A673 (cell line): ENCODE measurements at regions not wholly inside any gene's neighbourhood (a gene's known extent, or its start where the extent isn't known, plus 50 kb on each side); places are given as distances from the start of the nearest gene placed in this dataset.

Source experiments
- BruUV-seq: library from RNA; stranded (reverse); fragments of 400-500 nt; replicated peaks from 2 replicates; lab custom pipeline; 2021; lab: Mats Ljungman, UMichigan
- CTCF ChIA-PET: fragments of 300-600 bp; sonication (Branson Sonifier 250); formaldehyde crosslinking; loops from one replicate; lab custom pipeline; 2022; ENCODE audit warnings: antibody characterized with exemption; lab: Charles Lee
- POLR2A ChIA-PET: fragments of 300-600 bp; sonication (Branson Sonifier 250); formaldehyde crosslinking; loops from one replicate; lab custom pipeline; 2022; ENCODE audit warnings: antibody characterized with exemption; ENCODE audit not compliant: low non-redundant PET; lab: Charles Lee
- DNase-seq: peaks from one replicate; pipeline ENCODE4 v3.0.0-alpha.2; 2015; ENCODE audit warnings: low spot score
- H3K27ac ChIP-seq: fragments of 200-600 bp; sonication (generic); 2 replicates; pipeline ENCODE4 v1.5.1; 2016; ENCODE audit warnings: mixed run types, low read depth, mild to moderate bottlenecking, mixed read lengths, antibody characterized with exemption, low read length; ENCODE audit not compliant: poor library complexity, severe bottlenecking
- H3K27me3 ChIP-seq: fragments of 200-600 bp; sonication (generic); replicated peaks from 2 replicates; pipeline ENCODE4 v1.6.1; 2017; ENCODE audit warnings: mixed run types, low read depth, mild to moderate bottlenecking, mixed read lengths, antibody characterized with exemption, low read length; ENCODE audit not compliant: insufficient read depth, poor library complexity
- H3K36me3 ChIP-seq: fragments of 200-600 bp; sonication (generic); 2 replicates; pipeline ENCODE4 v1.6.1; 2016; ENCODE audit warnings: mixed run types, mild to moderate bottlenecking, mixed read lengths, antibody characterized with exemption, low read length; ENCODE audit not compliant: insufficient read depth, poor library complexity, severe bottlenecking
- H3K4me1 ChIP-seq: fragments of 200-600 bp; sonication (generic); 2 replicates; pipeline ENCODE4 v1.6.1; 2017; ENCODE audit warnings: mixed run types, mild to moderate bottlenecking, mixed read lengths, antibody characterized with exemption, low read length; ENCODE audit not compliant: insufficient read depth, poor library complexity, severe bottlenecking
- H3K4me3 ChIP-seq: fragments of 200-600 bp; sonication (generic); 2 replicates; pipeline ENCODE4 v1.5.1; 2016; ENCODE audit warnings: low read depth, mixed run types, mild to moderate bottlenecking, mixed read lengths, low read length; ENCODE audit not compliant: poor library complexity, severe bottlenecking
- H3K9me3 ChIP-seq: fragments of 200-600 bp; sonication (generic); 2 replicates; pipeline ENCODE4 v1.6.1; 2016; ENCODE audit warnings: mixed run types, low read depth, mild to moderate bottlenecking, mixed read lengths, antibody characterized with exemption, low read length; ENCODE audit not compliant: poor library complexity, severe bottlenecking
- EZH2 ChIP-seq: fragments of 200-600 bp; sonication (generic); IDR thresholded peaks from 2 replicates; pipeline ENCODE4 v1.6.1; 2017; ENCODE audit warnings: borderline replicate concordance, low read depth, mild to moderate bottlenecking, mixed read lengths, antibody characterized with exemption, low read length; ENCODE audit not compliant: poor library complexity, severe bottlenecking
- intact Hi-C: fragments of 100-400 bp; cut with micrococcal nuclease; formaldehyde crosslinking; loops from one replicate; pipeline ENCODE4 v1.10.0; 2022; ENCODE audit not compliant: unreplicated experiment
- TF ChIP-seq, protein P1 (sequence below): fragments of 300-800, 200-600 bp; sonication (generic); conservative IDR thresholded peaks from 2 replicates; pipeline ENCODE4 v1.5.1; 2017; ENCODE audit warnings: low read depth, mild to moderate bottlenecking, antibody characterized with exemption, low read length, moderate library complexity, mixed read lengths

DNA sequence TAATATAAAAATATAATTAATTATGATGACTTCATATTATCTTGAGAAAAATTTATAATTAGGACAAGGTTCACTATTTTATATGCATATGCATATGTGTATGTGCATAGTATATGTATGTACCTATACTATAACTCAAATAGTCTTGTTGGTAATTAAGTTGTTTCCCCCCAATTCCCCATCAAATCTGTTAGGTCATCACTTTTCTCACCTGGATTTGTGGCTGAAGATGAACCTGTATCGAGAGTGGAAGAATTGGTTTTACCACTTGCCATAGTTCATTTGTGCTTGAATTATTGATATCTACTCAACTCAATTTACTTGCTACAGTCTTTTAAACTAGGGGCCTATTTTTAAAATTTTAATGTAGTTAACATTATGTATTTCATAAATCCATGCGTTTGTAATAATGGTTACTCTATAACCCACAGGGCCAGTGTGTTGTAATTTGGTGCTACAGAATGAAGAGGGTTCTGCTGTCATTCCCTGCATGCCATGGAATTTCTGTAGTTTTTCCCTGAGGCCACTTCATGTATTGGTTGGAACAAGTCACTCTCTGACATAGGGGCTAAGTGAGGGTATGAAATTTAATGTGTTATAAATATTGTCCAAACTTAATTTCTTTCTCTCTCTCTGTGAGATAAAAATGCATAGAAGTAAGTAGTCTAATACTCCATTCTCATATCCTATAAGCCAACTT, 74.9 kb downstream of the TAF11L14 start:
- Histone ChIP-seq H3K9me3 (no peaks in the 10 kb centered on the region), H3K36me3 (no peaks in the 10 kb centered on the region), H3K27me3 (no peaks in the 10 kb centered on the region), H3K27ac (no peak overlapping the region), H3K4me3 (no peak overlapping the region), H3K4me1 (no peaks in the 10 kb centered on the region)
- CTCF ChIA-PET, result no interaction called here
- intact Hi-C loops, result loop anchor here (10.0 kb wide), 1 partner anchor 576 kb away; no protein-coding TSS in a partner anchor
- no TSS peak for BruUV-seq
- no peak for TF ChIP-seq EZH2
- TF ChIP-seq, protein P1, sequence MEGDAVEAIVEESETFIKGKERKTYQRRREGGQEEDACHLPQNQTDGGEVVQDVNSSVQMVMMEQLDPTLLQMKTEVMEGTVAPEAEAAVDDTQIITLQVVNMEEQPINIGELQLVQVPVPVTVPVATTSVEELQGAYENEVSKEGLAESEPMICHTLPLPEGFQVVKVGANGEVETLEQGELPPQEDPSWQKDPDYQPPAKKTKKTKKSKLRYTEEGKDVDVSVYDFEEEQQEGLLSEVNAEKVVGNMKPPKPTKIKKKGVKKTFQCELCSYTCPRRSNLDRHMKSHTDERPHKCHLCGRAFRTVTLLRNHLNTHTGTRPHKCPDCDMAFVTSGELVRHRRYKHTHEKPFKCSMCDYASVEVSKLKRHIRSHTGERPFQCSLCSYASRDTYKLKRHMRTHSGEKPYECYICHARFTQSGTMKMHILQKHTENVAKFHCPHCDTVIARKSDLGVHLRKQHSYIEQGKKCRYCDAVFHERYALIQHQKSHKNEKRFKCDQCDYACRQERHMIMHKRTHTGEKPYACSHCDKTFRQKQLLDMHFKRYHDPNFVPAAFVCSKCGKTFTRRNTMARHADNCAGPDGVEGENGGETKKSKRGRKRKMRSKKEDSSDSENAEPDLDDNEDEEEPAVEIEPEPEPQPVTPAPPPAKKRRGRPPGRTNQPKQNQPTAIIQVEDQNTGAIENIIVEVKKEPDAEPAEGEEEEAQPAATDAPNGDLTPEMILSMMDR, result no peak
- POLR2A ChIA-PET, result no interaction called here
- no peak for DNase-seq

DNA sequence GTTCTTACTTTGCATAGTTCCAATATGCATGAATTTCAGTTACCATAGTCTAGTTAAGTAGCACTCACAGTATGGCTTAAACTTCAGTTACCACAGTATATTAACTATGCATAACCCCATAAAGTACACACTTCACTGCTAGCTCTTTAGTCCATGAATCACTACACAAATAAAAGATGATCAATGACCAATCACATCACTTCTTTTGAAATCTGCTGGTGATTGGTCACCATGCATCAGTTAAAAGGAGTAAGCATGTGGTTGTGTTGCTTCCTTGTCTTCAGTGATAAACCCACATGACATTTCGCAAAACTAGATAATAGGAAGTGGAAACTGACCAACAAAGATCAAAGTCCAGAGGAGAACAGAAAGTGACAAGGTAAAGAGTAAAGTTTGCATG, 79.0 kb downstream of the TAF11L14 start:
- no peak for DNase-seq
- H3K27ac ChIP-seq, result no peak overlapping the region

DNA sequence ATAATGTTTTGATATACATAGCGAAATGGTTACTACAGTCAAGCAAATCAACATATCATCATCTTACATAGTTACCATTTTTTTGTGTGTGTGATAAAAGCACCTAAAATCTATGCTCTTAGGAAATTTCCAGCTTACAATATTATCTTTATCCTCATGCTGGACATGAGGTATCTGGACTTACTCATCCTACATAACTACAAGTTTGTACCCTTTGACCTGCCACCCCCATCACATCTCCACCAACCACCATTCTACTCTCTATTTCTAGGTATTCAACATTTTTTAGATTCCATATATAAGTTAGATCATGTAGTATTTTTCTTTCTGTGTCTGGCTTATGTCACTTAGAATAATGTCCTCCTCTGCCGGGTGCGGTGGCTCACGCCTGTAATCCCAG, 79.9 kb downstream of the TAF11L14 start:
- no peaks in the 10 kb centered on the region for H3K4me1 ChIP-seq
- H3K4me3 ChIP-seq, result no peak overlapping the region
- H3K27me3 ChIP-seq, result no peaks in the 10 kb centered on the region
- CTCF ChIA-PET, result no interaction called here
- H3K9me3 ChIP-seq, result no peaks in the 10 kb centered on the region
- no TSS peak for BruUV-seq
- no peak for TF ChIP-seq EZH2
- TF ChIP-seq, protein P1, result no peak
- POLR2A ChIA-PET, result no interaction called here
- intact Hi-C loops, result no loop called here
- DNase-seq, result no peak
- no peak overlapping the region for H3K27ac ChIP-seq
- no peaks in the 10 kb centered on the region for H3K36me3 ChIP-seq

More for the DNA sequence above, 79.0 kb downstream of the TAF11L14 start:
- no peaks in the 10 kb centered on the region for H3K36me3 ChIP-seq
- H3K27me3 ChIP-seq, result no peaks in the 10 kb centered on the region
- H3K9me3 ChIP-seq, result no peaks in the 10 kb centered on the region
- ChIA-PET POLR2A (no interaction called here), CTCF (no interaction called here)
- TF ChIP-seq EZH2, result no peak
- TF ChIP-seq, protein P1, result no peak
- no peaks in the 10 kb centered on the region for H3K4me1 ChIP-seq
- BruUV-seq, result no TSS peak
- no peak overlapping the region for H3K4me3 ChIP-seq
- intact Hi-C loops, result no loop called here
